GM23338 (cell line): ENCODE measurements at regions not wholly inside any gene's neighbourhood (a gene's known extent, or its start where the extent isn't known, plus 50 kb on each side); places are given as distances from the start of the nearest gene placed in this dataset.

Source experiments
- ATAC-seq: fragments of 200-7000 bp; cut with Tn5 transposase; 3 replicates; pipeline ENCODE4 v1.9.1; 2020
- DNase-seq: peaks from one replicate; pipeline ENCODE4 v3.0.0-alpha.2; 2015; ENCODE audit warnings: low spot score
- H2AFZ ChIP-seq: fragments of 200-600 bp; sonication (generic); 2 replicates; pipeline ENCODE4 v1.8.0; 2016; ENCODE audit warnings: antibody characterized with exemption, mild to moderate bottlenecking, moderate library complexity
- H3F3A ChIP-seq: fragments of 200-600 bp; sonication (generic); replicated peaks from 2 replicates; pipeline ENCODE4 v1.8.0; 2017; ENCODE audit warnings: antibody characterized with exemption, mixed run types, low read depth
- H3K27ac ChIP-seq: fragments of 200-600 bp; sonication (generic); 2 replicates; pipeline ENCODE4 v1.6.1; 2016; ENCODE audit warnings: low read depth
- H3K27me3 ChIP-seq: fragments of 200-600 bp; sonication (generic); 2 replicates; pipeline ENCODE4 v1.8.0; 2016; ENCODE audit warnings: mild to moderate bottlenecking, mixed run types, moderate library complexity; ENCODE audit not compliant: insufficient read depth
- H3K36me3 ChIP-seq: fragments of 200-600 bp; sonication (generic); 2 replicates; pipeline ENCODE4 v1.8.0; 2016; ENCODE audit warnings: mild to moderate bottlenecking; ENCODE audit not compliant: insufficient read depth
- H3K4me1 ChIP-seq: fragments of 200-600 bp; sonication (generic); 2 replicates; pipeline ENCODE4 v1.8.0; 2016; ENCODE audit warnings: mild to moderate bottlenecking, moderate library complexity; ENCODE audit not compliant: insufficient read depth
- H3K4me2 ChIP-seq: fragments of 200-600 bp; sonication (generic); 2 replicates; pipeline ENCODE4 v1.7.1; 2017; ENCODE audit warnings: mixed run types
- H3K4me3 ChIP-seq: fragments of 200-600 bp; sonication (generic); 2 replicates; pipeline ENCODE4 v1.6.1; 2016; ENCODE audit warnings: mixed run types
- H3K79me2 ChIP-seq: fragments of 200-600 bp; sonication (generic); replicated peaks from 2 replicates; pipeline ENCODE4 v1.8.0; 2017; ENCODE audit warnings: mild to moderate bottlenecking; ENCODE audit not compliant: insufficient read depth
- H3K9me2 ChIP-seq: fragments of 200-600 bp; sonication (generic); 2 replicates; pipeline ENCODE4 v1.8.0; 2017; ENCODE audit not compliant: insufficient read depth
- H4K20me1 ChIP-seq: fragments of 200-600 bp; sonication (generic); replicated peaks from 2 replicates; pipeline ENCODE4 v1.8.0; 2017; ENCODE audit warnings: mild to moderate bottlenecking; ENCODE audit not compliant: insufficient read depth
- H3K27ac Mint-ChIP-seq: 2 replicates; pipeline ENCODE4 v1.8.0; 2020; ENCODE audit warnings: inconsistent platforms, mild to moderate bottlenecking, moderate library complexity, mixed read lengths
- H3K27me3 Mint-ChIP-seq: 3 replicates; pipeline ENCODE4 v1.8.0; 2022; ENCODE audit warnings: low read depth, mild to moderate bottlenecking, moderate library complexity, mixed read lengths, inconsistent platforms; ENCODE audit not compliant: insufficient read depth, poor library complexity
- H3K36me3 Mint-ChIP-seq: 3 replicates; pipeline ENCODE4 v1.8.0; 2021; ENCODE audit warnings: low read depth, mild to moderate bottlenecking, inconsistent platforms, moderate library complexity, mixed read lengths
- H3K4me1 Mint-ChIP-seq: 3 replicates; pipeline ENCODE4 v1.8.0; 2020; ENCODE audit warnings: mild to moderate bottlenecking, inconsistent platforms, mixed read lengths
- H3K4me3 Mint-ChIP-seq: 3 replicates; pipeline ENCODE4 v1.8.0; 2021; ENCODE audit warnings: moderate library complexity, mild to moderate bottlenecking, inconsistent platforms, mixed read lengths
- H3K9me3 Mint-ChIP-seq: 3 replicates; pipeline ENCODE4 v1.8.0; 2020; ENCODE audit warnings: moderate library complexity, mild to moderate bottlenecking, inconsistent platforms, mixed read lengths
- NANOG ChIP-seq: IDR thresholded peaks from 2 replicates; pipeline ENCODE4 v1.6.1; 2016; ENCODE audit warnings: antibody characterized with exemption, borderline replicate concordance
- ZNF331 ChIP-seq: fragments of 250-450 bp; sonication (Bioruptor Pico); IDR thresholded peaks from 2 replicates; pipeline ENCODE4 v1.5.0; 2020; ENCODE audit warnings: low read depth, mild to moderate bottlenecking, moderate library complexity
- TF ChIP-seq, protein P1 (sequence below): fragments of 250-450 bp; sonication (Bioruptor Pico); IDR thresholded peaks from 2 replicates; pipeline ENCODE4 v1.5.0; 2020; ENCODE audit warnings: mild to moderate bottlenecking, moderate library complexity
- TF ChIP-seq, protein P2 (sequence below), 2 experiments: fragments of 200-600 bp in 1 of 2; sonication (generic) in 1 of 2; conservative IDR thresholded peaks; 2 replicates each; pipeline versions ENCODE4 v1.5.1 to v1.6.1; 2016 to 2017; ENCODE audit warnings: antibody characterized with exemption in 2 of 2, low read depth in 2 of 2, mild to moderate bottlenecking in 2 of 2, moderate library complexity in 1 of 2

GRCh38 chr3:83523470-83524073 lies 1435.2 kb upstream of the CADM2 start:
- TF ChIP-seq, protein P1, sequence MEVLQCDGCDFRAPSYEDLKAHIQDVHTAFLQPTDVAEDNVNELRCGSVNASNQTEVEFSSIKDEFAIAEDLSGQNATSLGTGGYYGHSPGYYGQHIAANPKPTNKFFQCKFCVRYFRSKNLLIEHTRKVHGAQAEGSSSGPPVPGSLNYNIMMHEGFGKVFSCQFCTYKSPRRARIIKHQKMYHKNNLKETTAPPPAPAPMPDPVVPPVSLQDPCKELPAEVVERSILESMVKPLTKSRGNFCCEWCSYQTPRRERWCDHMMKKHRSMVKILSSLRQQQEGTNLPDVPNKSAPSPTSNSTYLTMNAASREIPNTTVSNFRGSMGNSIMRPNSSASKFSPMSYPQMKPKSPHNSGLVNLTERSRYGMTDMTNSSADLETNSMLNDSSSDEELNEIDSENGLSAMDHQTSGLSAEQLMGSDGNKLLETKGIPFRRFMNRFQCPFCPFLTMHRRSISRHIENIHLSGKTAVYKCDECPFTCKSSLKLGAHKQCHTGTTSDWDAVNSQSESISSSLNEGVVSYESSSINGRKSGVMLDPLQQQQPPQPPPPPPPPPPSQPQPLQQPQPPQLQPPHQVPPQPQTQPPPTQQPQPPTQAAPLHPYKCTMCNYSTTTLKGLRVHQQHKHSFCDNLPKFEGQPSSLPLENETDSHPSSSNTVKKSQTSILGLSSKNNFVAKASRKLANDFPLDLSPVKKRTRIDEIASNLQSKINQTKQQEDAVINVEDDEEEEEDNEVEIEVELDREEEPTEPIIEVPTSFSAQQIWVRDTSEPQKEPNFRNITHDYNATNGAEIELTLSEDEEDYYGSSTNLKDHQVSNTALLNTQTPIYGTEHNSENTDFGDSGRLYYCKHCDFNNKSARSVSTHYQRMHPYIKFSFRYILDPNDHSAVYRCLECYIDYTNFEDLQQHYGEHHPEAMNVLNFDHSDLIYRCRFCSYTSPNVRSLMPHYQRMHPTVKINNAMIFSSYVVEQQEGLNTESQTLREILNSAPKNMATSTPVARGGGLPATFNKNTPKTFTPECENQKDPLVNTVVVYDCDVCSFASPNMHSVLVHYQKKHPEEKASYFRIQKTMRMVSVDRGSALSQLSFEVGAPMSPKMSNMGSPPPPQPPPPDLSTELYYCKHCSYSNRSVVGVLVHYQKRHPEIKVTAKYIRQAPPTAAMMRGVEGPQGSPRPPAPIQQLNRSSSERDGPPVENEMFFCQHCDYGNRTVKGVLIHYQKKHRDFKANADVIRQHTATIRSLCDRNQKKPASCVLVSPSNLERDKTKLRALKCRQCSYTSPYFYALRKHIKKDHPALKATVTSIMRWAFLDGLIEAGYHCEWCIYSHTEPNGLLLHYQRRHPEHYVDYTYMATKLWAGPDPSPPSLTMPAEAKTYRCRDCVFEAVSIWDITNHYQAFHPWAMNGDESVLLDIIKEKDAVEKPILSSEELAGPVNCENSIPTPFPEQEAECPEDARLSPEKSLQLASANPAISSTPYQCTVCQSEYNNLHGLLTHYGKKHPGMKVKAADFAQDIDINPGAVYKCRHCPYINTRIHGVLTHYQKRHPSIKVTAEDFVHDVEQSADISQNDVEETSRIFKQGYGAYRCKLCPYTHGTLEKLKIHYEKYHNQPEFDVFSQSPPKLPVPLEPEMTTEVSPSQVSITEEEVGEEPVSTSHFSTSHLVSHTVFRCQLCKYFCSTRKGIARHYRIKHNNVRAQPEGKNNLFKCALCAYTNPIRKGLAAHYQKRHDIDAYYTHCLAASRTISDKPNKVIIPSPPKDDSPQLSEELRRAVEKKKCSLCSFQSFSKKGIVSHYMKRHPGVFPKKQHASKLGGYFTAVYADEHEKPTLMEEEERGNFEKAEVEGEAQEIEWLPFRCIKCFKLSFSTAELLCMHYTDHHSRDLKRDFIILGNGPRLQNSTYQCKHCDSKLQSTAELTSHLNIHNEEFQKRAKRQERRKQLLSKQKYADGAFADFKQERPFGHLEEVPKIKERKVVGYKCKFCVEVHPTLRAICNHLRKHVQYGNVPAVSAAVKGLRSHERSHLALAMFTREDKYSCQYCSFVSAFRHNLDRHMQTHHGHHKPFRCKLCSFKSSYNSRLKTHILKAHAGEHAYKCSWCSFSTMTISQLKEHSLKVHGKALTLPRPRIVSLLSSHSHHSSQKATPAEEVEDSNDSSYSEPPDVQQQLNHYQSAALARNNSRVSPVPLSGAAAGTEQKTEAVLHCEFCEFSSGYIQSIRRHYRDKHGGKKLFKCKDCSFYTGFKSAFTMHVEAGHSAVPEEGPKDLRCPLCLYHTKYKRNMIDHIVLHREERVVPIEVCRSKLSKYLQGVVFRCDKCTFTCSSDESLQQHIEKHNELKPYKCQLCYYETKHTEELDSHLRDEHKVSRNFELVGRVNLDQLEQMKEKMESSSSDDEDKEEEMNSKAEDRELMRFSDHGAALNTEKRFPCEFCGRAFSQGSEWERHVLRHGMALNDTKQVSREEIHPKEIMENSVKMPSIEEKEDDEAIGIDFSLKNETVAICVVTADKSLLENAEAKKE (CRISPR knock-in tag), result peak; percentile 81; the same call in 1 of the 2 replicates
- TF ChIP-seq NANOG, result no peak
- TF ChIP-seq, protein P2, sequence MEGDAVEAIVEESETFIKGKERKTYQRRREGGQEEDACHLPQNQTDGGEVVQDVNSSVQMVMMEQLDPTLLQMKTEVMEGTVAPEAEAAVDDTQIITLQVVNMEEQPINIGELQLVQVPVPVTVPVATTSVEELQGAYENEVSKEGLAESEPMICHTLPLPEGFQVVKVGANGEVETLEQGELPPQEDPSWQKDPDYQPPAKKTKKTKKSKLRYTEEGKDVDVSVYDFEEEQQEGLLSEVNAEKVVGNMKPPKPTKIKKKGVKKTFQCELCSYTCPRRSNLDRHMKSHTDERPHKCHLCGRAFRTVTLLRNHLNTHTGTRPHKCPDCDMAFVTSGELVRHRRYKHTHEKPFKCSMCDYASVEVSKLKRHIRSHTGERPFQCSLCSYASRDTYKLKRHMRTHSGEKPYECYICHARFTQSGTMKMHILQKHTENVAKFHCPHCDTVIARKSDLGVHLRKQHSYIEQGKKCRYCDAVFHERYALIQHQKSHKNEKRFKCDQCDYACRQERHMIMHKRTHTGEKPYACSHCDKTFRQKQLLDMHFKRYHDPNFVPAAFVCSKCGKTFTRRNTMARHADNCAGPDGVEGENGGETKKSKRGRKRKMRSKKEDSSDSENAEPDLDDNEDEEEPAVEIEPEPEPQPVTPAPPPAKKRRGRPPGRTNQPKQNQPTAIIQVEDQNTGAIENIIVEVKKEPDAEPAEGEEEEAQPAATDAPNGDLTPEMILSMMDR (conservative IDR thresholded peaks at IDR 0.05; ENCODE audit: low read depth in 2 of 2), result peak; percentile 77 to 95
- no peak for TF ChIP-seq ZNF331

More at GRCh38 chr3:83523470-83524073, 1435.2 kb upstream of the CADM2 start:
- no peaks in the 10 kb centered on the region for H3K36me3 Mint-ChIP-seq
- Histone ChIP-seq H3F3A (no peaks in the 10 kb centered on the region), H3K4me1 (no peaks in the 10 kb centered on the region), H3K9me2 (no peaks in the 10 kb centered on the region), H3K27ac (no peak overlapping the region), H3K27me3 (no peaks in the 10 kb centered on the region), H3K36me3 (no peaks in the 10 kb centered on the region), H2AFZ (no peak overlapping the region), H3K4me2 (no peak overlapping the region), H3K4me3 (no peak overlapping the region), H3K79me2 (no peaks in the 10 kb centered on the region), H4K20me1 (no peaks in the 10 kb centered on the region)
- no peak overlapping the region for H3K27ac Mint-ChIP-seq
- no peaks in the 10 kb centered on the region for H3K9me3 Mint-ChIP-seq
- no peak overlapping the region for H3K4me3 Mint-ChIP-seq
- H3K4me1 Mint-ChIP-seq, result no peaks in the 10 kb centered on the region; the same call in 2 of the 3 replicates
- ATAC-seq (peak; percentile 100), DNase-seq (peak; percentile 88)
- H3K27me3 Mint-ChIP-seq, result no peaks in the 10 kb centered on the region
